ENCODE measurements at regions not wholly inside any gene's neighbourhood (a gene's known extent, or its start where the extent isn't known, plus 50 kb on each side); places are given as distances from the start of the nearest gene placed in this dataset.

DNA sequence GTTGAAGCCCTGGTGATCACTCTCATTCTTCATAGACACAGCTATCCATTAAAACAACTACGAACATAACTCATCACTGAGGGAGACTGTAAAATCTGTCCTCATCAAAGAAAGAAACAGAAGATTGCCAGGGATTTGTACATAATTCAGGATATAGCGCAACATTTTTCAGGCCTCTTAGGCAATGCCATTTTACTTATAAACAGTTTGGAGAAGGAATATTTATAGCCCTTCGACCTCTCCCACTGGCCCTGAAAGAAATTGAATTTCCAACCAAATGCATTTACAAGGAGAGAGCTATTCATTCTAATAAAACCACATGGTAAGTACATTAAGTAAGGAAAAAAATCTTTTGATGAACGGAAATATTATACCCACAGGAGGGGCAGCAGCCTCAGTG is 295.0 kb downstream of the RAD51AP2 start:
- TF ChIP-seq, protein P1, sequence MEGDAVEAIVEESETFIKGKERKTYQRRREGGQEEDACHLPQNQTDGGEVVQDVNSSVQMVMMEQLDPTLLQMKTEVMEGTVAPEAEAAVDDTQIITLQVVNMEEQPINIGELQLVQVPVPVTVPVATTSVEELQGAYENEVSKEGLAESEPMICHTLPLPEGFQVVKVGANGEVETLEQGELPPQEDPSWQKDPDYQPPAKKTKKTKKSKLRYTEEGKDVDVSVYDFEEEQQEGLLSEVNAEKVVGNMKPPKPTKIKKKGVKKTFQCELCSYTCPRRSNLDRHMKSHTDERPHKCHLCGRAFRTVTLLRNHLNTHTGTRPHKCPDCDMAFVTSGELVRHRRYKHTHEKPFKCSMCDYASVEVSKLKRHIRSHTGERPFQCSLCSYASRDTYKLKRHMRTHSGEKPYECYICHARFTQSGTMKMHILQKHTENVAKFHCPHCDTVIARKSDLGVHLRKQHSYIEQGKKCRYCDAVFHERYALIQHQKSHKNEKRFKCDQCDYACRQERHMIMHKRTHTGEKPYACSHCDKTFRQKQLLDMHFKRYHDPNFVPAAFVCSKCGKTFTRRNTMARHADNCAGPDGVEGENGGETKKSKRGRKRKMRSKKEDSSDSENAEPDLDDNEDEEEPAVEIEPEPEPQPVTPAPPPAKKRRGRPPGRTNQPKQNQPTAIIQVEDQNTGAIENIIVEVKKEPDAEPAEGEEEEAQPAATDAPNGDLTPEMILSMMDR (IDR thresholded peaks at IDR 0.05): no peak
- no peak for TF ChIP-seq POLR2AphosphoS5 (IDR thresholded peaks at IDR 0.05)
- no peak for TF ChIP-seq POLR2A (IDR thresholded peaks at IDR 0.05)
